ENCODE measurements at regions not wholly inside any gene's neighbourhood (a gene's known extent, or its start where the extent isn't known, plus 50 kb on each side); places are given as distances from the start of the nearest gene placed in this dataset.

DNA sequence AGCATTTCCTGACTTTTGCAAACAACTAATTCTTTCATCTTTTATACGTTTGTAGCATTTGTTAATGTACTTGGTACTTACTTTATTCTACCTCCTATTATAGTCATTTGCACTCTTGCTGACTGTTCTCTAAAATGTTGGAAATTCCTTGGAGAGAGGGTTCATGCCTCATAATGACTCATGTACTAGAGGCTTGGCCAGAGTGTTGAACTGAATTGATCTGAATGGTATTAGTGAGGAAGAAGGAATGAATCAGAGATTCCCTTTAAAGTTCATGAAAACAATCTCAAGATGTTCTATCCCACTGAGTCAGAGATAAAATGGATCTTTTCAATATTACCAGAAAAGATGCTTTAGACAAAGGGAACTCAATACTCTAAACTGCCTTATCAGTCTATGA, 383.4 kb downstream of the SEC16B start:
- TF ChIP-seq, protein P1, sequence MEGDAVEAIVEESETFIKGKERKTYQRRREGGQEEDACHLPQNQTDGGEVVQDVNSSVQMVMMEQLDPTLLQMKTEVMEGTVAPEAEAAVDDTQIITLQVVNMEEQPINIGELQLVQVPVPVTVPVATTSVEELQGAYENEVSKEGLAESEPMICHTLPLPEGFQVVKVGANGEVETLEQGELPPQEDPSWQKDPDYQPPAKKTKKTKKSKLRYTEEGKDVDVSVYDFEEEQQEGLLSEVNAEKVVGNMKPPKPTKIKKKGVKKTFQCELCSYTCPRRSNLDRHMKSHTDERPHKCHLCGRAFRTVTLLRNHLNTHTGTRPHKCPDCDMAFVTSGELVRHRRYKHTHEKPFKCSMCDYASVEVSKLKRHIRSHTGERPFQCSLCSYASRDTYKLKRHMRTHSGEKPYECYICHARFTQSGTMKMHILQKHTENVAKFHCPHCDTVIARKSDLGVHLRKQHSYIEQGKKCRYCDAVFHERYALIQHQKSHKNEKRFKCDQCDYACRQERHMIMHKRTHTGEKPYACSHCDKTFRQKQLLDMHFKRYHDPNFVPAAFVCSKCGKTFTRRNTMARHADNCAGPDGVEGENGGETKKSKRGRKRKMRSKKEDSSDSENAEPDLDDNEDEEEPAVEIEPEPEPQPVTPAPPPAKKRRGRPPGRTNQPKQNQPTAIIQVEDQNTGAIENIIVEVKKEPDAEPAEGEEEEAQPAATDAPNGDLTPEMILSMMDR (conservative IDR thresholded peaks at IDR 0.05; ENCODE audit: low read depth, low read length): no peak
- TF ChIP-seq EZH2phosphoT487 (IDR thresholded peaks at IDR 0.05; ENCODE audit: borderline replicate concordance, low read length) (no peak), EZH2 (IDR thresholded peaks at IDR 0.05; ENCODE audit: low read length, unreplicated experiment) (no peak)

All from PC-3 (cell line).